Endodermal cell (in vitro differentiated cells): ENCODE measurements at regions not wholly inside any gene's neighbourhood (a gene's known extent, or its start where the extent isn't known, plus 50 kb on each side); places are given as distances from the start of the nearest gene placed in this dataset.

Experiments used
- DNase-seq: peaks from one replicate; pipeline ENCODE4 v3.0.0-alpha.2; 2017
- H3K27ac ChIP-seq: 2 replicates; pipeline ENCODE4 v1.5.1; 2013; ENCODE audit warnings: mild to moderate bottlenecking, low read depth, low read length, moderate library complexity
- H3K27me3 ChIP-seq: 2 replicates; pipeline ENCODE4 v1.6.1; 2013; ENCODE audit warnings: mild to moderate bottlenecking, low read length, moderate library complexity; ENCODE audit not compliant: insufficient read depth, control insufficient read depth, poor library complexity, severe bottlenecking
- H3K36me3 ChIP-seq: 2 replicates; pipeline ENCODE4 v1.7.0; 2013; ENCODE audit warnings: mild to moderate bottlenecking, low read length, moderate library complexity; ENCODE audit not compliant: control insufficient read depth, insufficient read depth
- H3K4me1 ChIP-seq: one replicate; pipeline ENCODE4 v1.7.0; 2013; ENCODE audit warnings: low read length; ENCODE audit not compliant: control insufficient read depth, insufficient read depth
- H3K4me3 ChIP-seq: 2 replicates; pipeline ENCODE4 v1.5.1; 2013; ENCODE audit warnings: mild to moderate bottlenecking, low read length, moderate library complexity
- H3K9ac ChIP-seq: 2 replicates; pipeline ENCODE4 v1.6.1; 2013; ENCODE audit warnings: mild to moderate bottlenecking, low read length, moderate library complexity; ENCODE audit not compliant: poor library complexity, severe bottlenecking; ENCODE audit errors: extremely low read depth
- H3K9me3 ChIP-seq: 2 replicates; pipeline ENCODE4 v1.6.1; 2013; ENCODE audit warnings: mild to moderate bottlenecking, low read length, moderate library complexity; ENCODE audit not compliant: control insufficient read depth
- H3K27ac Mint-ChIP-seq: 2 replicates; pipeline ENCODE4 v1.8.0; 2020; ENCODE audit warnings: mixed read lengths
- H3K27me3 Mint-ChIP-seq: 2 replicates; pipeline ENCODE4 v1.8.0; 2021; ENCODE audit warnings: mild to moderate bottlenecking, mixed read lengths; ENCODE audit not compliant: insufficient read depth
- H3K36me3 Mint-ChIP-seq: 2 replicates; pipeline ENCODE4 v1.8.0; 2020; ENCODE audit warnings: low read depth, mixed read lengths
- H3K4me1 Mint-ChIP-seq: 2 replicates; pipeline ENCODE4 v1.8.0; 2020; ENCODE audit warnings: mixed read lengths
- H3K4me3 Mint-ChIP-seq: 2 replicates; pipeline ENCODE4 v1.8.0; 2020; ENCODE audit warnings: mild to moderate bottlenecking, moderate library complexity, mixed read lengths
- H3K9me3 Mint-ChIP-seq: 2 replicates; pipeline ENCODE4 v1.8.0; 2020; ENCODE audit warnings: mild to moderate bottlenecking, mixed read lengths
- CTCF ChIP-seq: fragments of 200-600 bp; sonication (generic); conservative IDR thresholded peaks from 2 replicates; pipeline ENCODE4 v1.5.0; 2021; ENCODE audit warnings: antibody characterized with exemption, mild to moderate bottlenecking
- WGBS, 2 experiments: methylation state at CpG; one replicate each; pipeline versions ENCODE4 v1.1.5 to v1.1.7; 2013; ENCODE audit warnings: missing lambda C conversion rate in 2 of 2, mixed read lengths in 1 of 2; ENCODE audit not compliant: insufficient coverage in 1 of 2, insufficient read length in 1 of 2; 5-methylcytosine and 5-hydroxymethylcytosine counted together

GRCh38 chr16:13816701-13817100, 103.3 kb upstream of the ERCC4 start:
- no peaks in the 10 kb centered on the region for H3K4me1 Mint-ChIP-seq
- H3K4me3 Mint-ChIP-seq: no peak overlapping the region
- no peaks in the 10 kb centered on the region for H3K4me1 ChIP-seq
- H3K9me3 Mint-ChIP-seq: no peaks in the 10 kb centered on the region
- no peaks in the 10 kb centered on the region for H3K9me3 ChIP-seq
- no peak for DNase-seq
- H3K27me3 Mint-ChIP-seq: peaks cover 3% of the 10 kb centered on the region
- no peak for TF ChIP-seq CTCF
- no peak overlapping the region for H3K27ac ChIP-seq
- no peaks in the 10 kb centered on the region for H3K36me3 Mint-ChIP-seq
- H3K27ac Mint-ChIP-seq: no peak overlapping the region
- no peak overlapping the region for H3K9ac ChIP-seq
- no peaks in the 10 kb centered on the region for H3K36me3 ChIP-seq
- H3K27me3 ChIP-seq: no peaks in the 10 kb centered on the region
- H3K4me3 ChIP-seq: no peak overlapping the region

- Mint-ChIP-seq H3K36me3 (no peaks in the 10 kb centered on the region), H3K4me1 (no peaks in the 10 kb centered on the region), H3K27ac (no peak overlapping the region), H3K27me3 (peaks cover 3% of the 10 kb centered on the region), H3K9me3 (peaks cover 4% of the 10 kb centered on the region), H3K4me3 (no peak overlapping the region)
- H3K4me3 ChIP-seq: no peak overlapping the region
- H3K9me3 ChIP-seq: peaks cover 4% of the 10 kb centered on the region
- no peaks in the 10 kb centered on the region for H3K27me3 ChIP-seq
- 87 to 97% methylated on average over 5 to 6 of the region's 6 CpGs for WGBS, 2 experiments
- no peak overlapping the region for H3K9ac ChIP-seq
- DNase-seq: no peak
- no peak overlapping the region for H3K27ac ChIP-seq
- no peaks in the 10 kb centered on the region for H3K4me1 ChIP-seq
- no peaks in the 10 kb centered on the region for H3K36me3 ChIP-seq
- no peak for TF ChIP-seq CTCF
Measured at GRCh38 chr16:13823501-13823900, 96.5 kb upstream of the ERCC4 start.

GRCh38 chr16:13829697-13830299, 90.2 kb upstream of the ERCC4 start:
- H3K27me3 Mint-ChIP-seq: peaks cover 3% of the 10 kb centered on the region
- H3K9me3 Mint-ChIP-seq: peaks cover 4% of the 10 kb centered on the region
- Histone ChIP-seq H3K4me3 (no peak overlapping the region), H3K27me3 (no peaks in the 10 kb centered on the region), H3K9ac (no peak overlapping the region), H3K4me1 (no peaks in the 10 kb centered on the region), H3K36me3 (no peaks in the 10 kb centered on the region), H3K27ac (no peak overlapping the region), H3K9me3 (peaks cover 4% of the 10 kb centered on the region)
- TF ChIP-seq CTCF: no peak
- no peak for DNase-seq
- H3K27ac Mint-ChIP-seq: no peak overlapping the region
- 93 to 95% methylated on average over 5 to 7 of the region's 7 CpGs for WGBS, 2 experiments
- H3K36me3 Mint-ChIP-seq: no peaks in the 10 kb centered on the region
- H3K4me1 Mint-ChIP-seq: no peaks in the 10 kb centered on the region
- no peak overlapping the region for H3K4me3 Mint-ChIP-seq
